K562 (cell line): ENCODE measurements at regions not wholly inside any gene's neighbourhood (a gene's known extent, or its start where the extent isn't known, plus 50 kb on each side); places are given as distances from the start of the nearest gene placed in this dataset.

Source experiments
- PRPF4 ChIP-seq: fragments of 200-400 bp; formaldehyde crosslinking; IDR thresholded peaks from one replicate; pipeline ENCODE4 v1.6.1; 2017; ENCODE audit warnings: low read length, low read depth, mild to moderate bottlenecking; ENCODE audit not compliant: insufficient read depth, poor library complexity, severe bottlenecking
- SP1 ChIP-seq: sonication (generic); formaldehyde crosslinking; IDR thresholded peaks from 2 replicates; pipeline ENCODE4 v1.8.1; 2022; ENCODE audit warnings: mild to moderate bottlenecking, missing genetic modification reagents
- TBP ChIP-seq: optimal IDR thresholded peaks from 2 replicates; pipeline ENCODE3; 2011; ENCODE audit warnings: low read depth, low read length, improper control_type of control experiment
- ZNF41 ChIP-seq: fragments of 250-450 bp; sonication (Bioruptor Pico); conservative IDR thresholded peaks from 2 replicates; pipeline ENCODE4 v1.4.0; 2020; ENCODE audit warnings: mild to moderate bottlenecking
- ZNF696 ChIP-seq: fragments of 250-450 bp; sonication (Bioruptor Pico); conservative IDR thresholded peaks from 2 replicates; pipeline ENCODE4 v1.4.0; 2020; ENCODE audit warnings: mild to moderate bottlenecking, moderate library complexity
- ZNF717 ChIP-seq: fragments of 250-450 bp; sonication (Bioruptor Pico); IDR thresholded peaks from 2 replicates; pipeline ENCODE4 v1.5.0; 2021

DNA sequence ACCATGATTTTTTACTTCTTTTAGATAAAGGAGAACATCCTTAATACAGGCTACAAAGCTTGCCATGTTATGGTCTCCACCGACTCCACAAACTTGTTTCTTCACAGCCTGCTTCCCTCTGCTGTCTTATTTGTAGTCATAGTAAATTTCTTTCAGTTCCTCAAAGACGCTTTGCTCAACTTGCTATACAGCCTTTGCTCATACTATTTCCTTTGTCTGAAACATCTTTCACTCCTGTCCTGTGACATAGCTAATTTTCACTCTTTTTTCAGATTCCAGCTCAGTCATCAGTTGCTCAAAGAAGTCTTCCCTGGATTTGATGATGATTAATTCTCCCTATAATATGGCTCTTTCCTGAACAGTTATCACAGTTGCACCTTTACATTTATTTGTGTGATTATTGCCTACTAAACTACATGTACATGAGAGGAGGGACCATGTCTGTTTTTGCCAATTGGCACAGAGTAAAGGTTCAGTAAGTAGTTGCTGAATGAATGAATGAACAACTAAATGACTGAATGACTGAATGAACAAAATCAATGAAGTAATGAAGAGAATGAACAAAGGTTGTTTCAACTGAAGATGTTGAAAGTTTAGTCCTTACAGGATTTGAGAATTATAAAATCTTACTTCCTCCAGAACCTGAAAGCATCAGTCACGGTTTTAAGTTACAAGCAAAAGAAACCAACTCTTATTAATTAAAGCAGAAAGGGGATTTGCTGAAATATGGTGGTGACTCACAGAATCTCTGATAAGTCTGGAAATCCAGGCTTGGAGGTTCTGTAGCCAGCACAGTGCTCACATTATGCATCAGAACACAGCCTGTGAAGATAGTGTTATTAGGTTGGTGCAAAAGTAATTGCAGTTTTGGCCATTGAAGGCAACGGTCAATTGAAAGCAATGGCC lies 186.4 kb upstream of the FAM98A start:
- no peak for TF ChIP-seq TBP
- no peak for TF ChIP-seq SP1 (CRISPR knock-in tag)
- TF ChIP-seq ZNF696: no peak
- TF ChIP-seq ZNF41 (CRISPR knock-in tag): no peak
- no peak for TF ChIP-seq ZNF717 (CRISPR knock-in tag)
- no peak for TF ChIP-seq PRPF4
